Ovary (tissue), 3 donors: ENCODE measurements at regions not wholly inside any gene's neighbourhood (a gene's known extent, or its start where the extent isn't known, plus 50 kb on each side); places are given as distances from the start of the nearest gene placed in this dataset.

ENCODE experiments used
- POLR2A ChIP-seq: fragments of 450-650 bp; IDR thresholded peaks from one replicate; pipeline ENCODE4 v1.6.1; 2017; ENCODE audit warnings: antibody characterized with exemption, mild to moderate bottlenecking, moderate library complexity
- TF ChIP-seq, protein P1 (sequence below), 3 donors: fragments of 450-650 bp in 2 of 3; fragments of 200-600 bp in 1 of 3; IDR thresholded peaks; one replicate each; pipeline versions ENCODE4 v1.5.1 to v1.8.0; 2016 to 2022; ENCODE audit warnings: antibody characterized with exemption in 3 of 3, mild to moderate bottlenecking in 1 of 3
- donor health status: DM: no; HTN: no; CAD: no.

DNA sequence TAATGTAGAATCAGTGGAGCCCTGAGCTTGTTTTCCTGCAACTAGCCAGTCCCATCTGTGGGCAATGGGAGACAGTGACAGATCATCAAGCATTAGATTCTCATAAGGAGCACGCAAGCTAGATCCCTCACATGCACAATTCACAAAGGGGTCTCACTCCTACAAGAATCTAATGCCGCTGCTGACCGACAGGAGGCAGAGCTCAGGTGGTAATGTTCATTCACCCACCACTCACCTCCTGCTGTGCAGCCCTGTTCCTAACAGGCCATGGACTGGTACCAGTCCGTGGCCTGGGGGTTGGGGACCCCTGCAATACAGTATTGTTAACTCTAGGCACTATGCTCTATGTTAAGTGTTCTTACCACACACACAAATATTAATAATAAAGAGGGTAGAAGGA lies 362.8 kb downstream of the RBM26 start:
- TF ChIP-seq, protein P1, sequence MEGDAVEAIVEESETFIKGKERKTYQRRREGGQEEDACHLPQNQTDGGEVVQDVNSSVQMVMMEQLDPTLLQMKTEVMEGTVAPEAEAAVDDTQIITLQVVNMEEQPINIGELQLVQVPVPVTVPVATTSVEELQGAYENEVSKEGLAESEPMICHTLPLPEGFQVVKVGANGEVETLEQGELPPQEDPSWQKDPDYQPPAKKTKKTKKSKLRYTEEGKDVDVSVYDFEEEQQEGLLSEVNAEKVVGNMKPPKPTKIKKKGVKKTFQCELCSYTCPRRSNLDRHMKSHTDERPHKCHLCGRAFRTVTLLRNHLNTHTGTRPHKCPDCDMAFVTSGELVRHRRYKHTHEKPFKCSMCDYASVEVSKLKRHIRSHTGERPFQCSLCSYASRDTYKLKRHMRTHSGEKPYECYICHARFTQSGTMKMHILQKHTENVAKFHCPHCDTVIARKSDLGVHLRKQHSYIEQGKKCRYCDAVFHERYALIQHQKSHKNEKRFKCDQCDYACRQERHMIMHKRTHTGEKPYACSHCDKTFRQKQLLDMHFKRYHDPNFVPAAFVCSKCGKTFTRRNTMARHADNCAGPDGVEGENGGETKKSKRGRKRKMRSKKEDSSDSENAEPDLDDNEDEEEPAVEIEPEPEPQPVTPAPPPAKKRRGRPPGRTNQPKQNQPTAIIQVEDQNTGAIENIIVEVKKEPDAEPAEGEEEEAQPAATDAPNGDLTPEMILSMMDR (IDR thresholded peaks at IDR 0.05) = no peak
- no peak for TF ChIP-seq POLR2A
